GM21619 (cell line): ENCODE measurements at regions not wholly inside any gene's neighbourhood (a gene's known extent, or its start where the extent isn't known, plus 50 kb on each side); places are given as distances from the start of the nearest gene placed in this dataset.

Experiments used
- ATAC-seq: cut with Tn5 transposase; IDR thresholded peaks from one replicate; pipeline ENCODE4 v1.9.1; 2021; ENCODE audit not compliant: unreplicated experiment

DNA sequence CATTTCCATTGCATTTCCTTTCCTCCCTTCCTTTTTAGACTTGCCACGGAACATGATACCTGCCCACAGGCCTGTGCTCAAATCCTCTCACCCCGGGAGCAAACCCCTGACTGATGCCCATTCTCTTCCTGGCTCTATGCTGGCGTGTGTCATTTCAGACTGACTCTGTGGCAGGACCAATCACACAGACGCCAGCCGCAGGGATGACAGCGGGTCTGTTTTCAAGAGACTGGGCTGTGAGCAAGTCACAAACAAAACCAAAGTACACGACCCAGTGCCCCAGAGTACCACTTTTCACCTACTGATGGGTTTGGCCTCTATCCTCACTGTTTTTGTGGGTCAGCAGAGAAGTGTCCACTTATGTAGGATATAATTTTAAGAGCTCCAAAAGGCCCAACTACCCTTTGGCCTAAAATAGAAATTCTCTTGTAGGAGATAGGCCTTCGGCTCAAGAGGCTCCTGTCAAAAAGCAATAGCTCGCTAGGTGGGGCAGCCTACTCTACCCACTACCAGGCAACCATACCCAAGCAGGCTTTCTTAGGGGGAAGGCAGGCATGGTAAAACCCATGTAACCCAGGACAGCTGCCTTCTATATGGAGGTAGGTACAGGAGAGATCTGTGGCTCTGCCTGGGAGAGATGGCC is 215.7 kb downstream of the CDC5L start:
- no peak for ATAC-seq

DNA sequence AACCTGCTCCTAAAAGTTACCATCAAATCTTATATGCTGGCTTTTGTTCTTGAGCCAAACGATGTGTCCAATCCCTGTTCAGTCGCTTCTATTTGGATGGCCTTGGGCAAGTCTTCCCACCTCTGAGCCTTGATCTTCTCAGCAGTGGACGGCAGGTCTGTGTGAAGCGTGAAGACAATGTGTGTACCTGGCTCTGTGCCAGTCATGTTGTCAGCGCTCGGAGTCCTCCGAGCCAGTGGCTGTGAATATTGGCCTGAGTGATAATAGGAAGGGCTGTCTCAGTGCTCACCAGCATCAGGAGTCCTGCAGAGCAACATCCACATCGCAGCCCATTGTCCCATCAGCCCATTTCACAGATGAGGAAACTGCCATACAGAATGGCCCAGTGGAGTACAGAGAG is 219.0 kb downstream of the CDC5L start:
- no peak for ATAC-seq

DNA sequence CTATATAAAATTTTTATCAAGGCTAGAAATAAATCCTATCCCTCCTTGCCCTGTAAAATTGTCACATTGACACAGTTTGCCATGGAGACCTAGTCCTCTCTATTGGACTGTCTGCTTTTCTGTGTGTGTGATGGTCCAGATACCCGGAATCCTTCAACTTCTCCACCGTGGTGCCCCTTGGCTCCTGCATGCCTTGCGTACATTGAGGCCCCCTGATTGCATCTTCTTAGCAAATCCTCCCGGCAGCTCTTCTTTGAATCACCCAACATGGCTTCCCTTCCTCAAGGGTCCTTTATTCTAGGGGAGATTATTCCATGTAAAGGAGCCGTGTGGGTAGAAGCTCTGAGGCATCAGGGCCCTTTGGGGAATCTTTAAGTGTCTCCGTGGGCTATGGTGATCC is 219.5 kb downstream of the CDC5L start:
- no peak for ATAC-seq

DNA sequence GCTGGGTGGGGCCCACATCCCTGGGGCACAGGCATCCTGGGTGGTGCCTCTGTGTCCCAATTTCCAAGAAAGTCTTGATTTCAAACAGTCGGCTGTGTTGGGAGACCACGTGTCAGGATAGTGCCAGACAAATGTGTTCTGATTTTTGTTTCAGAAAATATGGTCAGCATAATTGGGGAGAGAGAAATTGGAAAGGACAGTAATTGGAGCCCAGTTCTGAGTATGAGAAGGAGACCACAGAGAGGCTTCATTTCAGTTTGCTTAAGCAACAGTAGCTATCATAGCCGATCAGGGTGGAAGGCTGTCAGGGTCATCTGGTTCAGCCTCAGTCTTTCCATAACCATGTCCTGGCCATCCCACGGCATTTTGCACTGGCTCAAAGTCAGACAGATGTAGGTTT is 220.7 kb downstream of the CDC5L start:
- ATAC-seq, result no peak

DNA sequence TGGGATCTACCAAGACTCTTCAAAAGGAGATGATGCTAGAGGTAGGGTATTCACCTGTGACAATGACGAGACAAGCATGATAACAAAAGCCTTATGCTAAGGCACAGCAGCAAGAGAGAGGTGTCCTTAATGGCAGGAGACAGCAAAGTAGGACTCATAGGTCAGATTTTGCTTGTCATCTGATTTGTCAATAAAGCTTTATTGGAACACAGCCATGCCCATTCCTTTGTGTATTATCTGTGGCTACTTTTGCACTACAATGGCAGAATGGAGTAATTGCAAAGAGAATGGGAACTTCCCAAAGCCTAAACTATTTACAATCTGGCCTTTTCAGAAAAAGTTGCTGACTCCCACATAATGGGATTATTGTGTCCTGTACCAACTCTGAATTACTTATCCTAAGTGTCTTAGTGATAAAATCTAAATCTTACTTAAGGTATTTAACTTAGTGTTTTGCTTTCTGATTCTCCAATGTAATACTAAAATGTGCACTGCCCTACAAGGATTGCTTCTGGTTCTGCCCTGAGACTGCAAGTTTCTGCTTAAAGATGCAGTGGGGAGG is 221.6 kb downstream of the CDC5L start:
- ATAC-seq, result no peak

DNA sequence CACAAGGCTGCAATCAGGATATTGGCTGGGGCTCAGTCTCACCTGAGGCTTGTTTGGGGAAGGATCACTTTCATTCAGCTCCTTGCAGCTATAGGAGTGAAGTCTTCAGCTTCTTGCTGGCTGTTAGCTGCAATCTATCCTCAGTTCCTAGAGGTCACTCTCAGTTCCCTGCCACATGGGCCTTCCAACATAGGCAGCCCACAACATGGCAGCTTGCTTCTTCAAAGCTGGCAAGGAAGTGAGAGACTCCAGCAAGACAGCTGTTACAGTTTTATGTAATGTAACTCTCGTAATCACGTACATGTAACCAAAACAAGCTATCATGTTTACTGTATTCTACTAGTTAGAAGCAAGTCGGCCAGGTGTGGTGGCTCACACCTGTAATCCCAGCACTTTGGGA is 226.9 kb downstream of the CDC5L start:
- ATAC-seq, result no peak

DNA sequence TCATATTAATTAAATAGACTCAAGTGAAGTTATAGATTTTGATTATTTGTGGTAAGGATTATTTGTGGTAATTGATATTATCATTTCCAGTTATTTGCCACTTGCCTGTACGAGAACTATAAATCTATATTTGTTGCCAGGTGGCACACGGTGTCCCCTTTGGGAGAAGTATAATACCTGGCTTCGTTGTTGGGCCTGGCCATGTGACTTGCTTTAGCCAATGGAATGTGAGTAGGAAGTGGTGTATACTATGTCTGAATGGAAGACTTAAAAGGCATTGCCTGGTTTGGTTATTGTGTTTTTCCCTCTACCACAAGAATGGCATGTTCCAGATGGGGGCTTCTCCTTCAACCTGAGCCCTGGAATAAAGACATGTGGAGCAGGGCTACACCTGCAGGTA is 228.1 kb downstream of the CDC5L start:
- ATAC-seq, result no peak

DNA sequence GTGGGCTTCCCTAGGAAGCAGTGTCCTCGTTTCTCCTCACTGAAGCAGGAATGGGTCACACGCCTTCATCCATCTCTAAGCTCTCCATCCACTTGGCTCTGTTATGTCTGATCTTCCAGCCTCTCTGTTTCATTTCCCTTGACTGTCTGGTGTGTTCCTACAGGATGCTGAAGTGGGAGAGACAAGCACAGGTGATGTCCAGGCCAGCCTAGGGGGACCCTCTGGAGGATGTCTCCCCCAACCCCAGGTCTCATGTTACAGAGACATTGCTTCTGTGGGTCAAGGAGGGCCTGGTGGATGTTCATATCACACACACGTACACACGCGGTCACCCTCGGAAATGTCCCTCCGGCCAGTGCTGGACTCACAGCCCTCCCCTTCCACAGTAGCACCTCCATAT is 229.9 kb downstream of the CDC5L start:
- no peak for ATAC-seq

DNA sequence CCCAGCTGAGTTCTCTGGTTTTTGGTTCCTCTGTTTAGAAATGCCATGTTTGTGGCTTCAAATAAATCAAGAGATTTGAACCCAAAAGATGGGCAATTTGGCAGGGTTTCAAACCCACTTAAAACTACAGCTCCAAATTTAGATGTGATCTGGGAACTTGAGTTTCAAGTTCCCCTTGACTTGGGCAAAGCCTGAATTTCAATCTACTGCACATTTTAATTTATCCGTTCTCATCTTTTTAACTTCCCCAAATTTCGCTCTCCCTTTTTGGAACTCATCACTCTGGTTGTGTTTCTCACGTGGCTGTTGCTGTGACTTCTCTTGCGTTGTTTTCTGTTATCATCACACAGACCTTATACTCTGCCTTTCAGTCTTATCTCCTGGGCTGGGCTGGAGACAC is 230.9 kb downstream of the CDC5L start:
- ATAC-seq, result no peak

DNA sequence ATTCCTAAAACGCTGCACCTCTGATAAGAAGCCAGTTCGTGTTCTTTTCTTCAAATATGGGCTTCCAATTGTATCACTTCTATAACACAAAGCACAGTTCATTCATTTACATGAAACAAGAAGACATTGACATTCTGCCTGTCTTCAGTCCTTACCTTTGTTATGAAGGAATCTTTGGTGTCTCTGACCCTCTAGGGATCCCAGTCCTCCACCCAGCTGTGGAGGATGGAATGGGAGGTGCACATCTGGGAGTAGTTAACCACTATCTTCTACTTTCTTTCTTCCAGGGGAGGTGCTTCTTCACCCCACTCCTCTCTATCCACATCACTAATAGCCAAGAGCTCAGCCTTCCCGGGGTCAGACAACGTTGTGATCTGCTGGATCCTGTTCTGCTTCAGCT is 233.4 kb downstream of the CDC5L start:
- no peak for ATAC-seq

DNA sequence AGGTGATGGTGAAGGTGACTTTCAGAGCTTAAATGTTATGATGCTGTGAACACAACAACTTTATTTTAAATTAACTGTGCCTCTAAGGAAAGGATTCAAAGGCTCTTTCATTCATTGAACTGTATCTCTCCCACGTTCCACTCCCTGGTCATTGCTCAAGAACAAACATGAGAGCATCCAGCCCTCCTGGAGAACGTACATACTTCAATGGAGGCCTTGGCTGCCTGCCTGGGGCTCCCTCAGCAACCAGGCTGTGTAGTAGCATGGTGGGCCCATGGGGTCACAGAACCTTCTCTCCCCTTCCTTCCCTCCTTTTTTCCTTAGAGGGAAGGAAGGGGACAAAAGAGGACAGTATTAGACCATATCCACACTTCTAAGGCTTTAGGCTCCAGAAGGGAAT is 234.3 kb downstream of the CDC5L start:
- ATAC-seq, result no peak

DNA sequence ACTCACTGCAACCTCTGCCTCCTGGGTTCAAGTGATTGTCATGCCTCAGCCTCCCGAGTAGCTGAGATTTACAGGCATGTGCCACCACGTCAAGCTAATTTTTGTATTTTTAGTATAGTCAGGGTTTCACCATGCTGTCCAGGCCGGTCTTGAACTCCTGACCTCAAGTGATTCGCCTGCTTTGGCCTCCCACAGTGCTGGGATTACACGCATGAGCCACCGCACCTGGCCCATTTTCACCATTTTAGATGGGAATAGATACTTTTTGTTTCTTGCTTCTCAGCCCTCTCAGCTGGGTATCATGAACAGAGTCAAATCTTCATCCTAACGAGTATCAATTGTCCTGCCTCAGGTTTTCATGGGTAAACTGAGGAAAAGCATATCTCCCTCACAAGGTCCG is 235.0 kb downstream of the CDC5L start:
- no peak for ATAC-seq

DNA sequence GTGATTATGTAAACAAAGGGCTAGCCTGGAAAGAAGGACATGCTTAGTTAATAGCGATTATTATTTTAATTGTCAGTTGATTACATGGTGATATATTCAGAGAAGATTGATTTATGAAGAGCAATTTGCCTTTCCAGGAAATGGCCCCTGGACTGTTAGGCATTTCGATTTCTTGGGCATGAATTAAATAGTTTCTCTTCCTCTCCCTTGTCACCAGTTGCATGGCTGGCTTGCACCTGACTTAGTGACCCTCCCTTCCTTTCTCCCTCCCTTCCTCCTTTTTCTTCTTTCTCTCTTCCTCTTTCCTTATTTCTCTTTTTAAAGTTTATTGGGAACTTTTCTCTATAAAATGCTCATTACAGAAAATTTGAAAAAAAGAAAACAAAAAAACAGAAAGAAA is 235.4 kb downstream of the CDC5L start:
- ATAC-seq, result no peak

DNA sequence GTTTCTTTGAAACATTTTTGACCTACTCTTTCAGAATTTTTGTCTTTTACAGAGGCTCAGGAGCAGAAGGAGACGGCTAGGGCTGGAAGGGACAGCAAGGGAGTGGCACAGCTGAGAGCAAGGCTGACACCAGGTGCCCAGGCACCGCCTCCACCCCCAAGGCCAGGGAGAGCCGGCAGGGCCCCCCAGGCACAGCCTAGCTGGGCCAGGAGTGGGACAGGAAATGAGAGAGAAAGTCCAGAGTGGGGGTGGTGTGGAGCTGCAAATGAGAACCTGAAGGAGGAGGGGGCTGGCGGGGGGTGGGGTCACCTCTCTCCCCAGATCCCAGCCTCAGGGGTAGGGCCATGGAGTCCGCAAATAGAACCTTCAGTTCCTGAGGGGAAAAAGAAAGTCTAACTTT is 236.7 kb downstream of the CDC5L start:
- no peak for ATAC-seq

DNA sequence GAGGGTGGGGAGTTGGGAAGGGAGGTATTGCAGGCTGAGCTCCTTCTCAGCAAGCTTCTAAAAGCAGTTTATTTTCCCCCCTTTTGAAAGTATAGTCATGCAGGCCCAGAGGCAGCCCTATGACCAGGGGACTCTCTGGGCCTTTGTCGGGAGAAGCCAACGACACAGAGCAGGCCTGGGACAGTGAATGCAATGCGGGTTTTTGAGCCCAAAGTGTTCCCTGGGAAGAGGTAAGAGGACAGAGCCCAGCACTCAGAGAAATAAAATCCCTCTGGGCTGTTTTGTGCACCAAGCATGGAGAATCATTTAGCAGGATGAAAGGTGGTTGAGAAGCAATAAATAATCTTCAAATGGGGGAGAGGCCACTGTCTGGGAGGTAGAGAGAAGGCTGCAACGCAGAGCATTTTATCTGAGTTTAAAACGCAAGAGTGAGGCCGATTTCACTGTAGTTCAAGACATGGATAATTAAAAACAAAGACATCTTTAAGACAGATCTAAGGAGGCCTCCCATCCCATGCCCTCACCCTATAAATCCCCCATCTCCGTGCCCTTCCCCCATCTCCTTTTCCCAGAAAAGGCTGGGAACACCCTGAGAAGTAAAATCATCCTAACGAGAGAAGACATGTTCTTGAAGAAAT is 237.5 kb downstream of the CDC5L start:
- no peak for ATAC-seq

DNA sequence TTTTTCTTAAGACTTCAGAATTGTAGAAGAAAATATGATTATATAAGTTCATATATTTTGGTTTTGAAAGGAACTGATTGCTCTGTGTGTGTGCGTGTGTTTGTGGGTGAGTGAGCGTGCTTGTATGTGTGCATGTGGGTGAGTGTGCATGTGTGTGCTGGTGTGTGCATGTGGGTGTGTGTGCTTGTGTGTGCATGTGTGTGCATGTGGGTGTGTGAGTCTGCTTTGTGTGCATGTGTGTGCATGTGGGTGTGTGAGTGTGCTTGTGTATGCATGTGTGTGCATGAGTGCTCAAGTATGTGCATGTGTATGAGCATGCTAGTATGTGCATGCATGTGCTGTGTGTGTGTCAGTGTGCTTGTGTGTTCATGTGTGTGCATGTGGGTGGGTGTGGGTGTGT is 238.5 kb downstream of the CDC5L start:
- ATAC-seq, result no peak

DNA sequence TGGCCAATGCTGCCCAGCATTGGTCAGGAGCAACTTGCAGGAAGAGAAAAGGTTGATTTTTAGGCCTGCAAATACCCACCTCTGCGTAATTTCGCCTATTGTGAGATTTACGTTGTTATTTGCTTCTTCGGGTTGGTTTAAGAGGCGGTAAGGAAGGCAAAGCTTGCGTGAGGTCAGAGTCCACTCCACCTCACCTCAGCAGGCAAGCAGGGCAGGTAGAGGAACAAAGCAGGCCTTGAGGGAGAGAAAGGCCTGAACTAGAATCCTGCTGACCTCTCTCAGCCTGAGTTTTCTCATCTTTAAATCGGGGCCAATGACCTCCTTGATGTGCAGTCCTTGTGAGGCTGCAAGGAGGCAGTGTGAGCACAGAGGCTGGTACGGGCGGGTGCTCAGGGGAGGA is 239.1 kb downstream of the CDC5L start:
- ATAC-seq, result no peak

DNA sequence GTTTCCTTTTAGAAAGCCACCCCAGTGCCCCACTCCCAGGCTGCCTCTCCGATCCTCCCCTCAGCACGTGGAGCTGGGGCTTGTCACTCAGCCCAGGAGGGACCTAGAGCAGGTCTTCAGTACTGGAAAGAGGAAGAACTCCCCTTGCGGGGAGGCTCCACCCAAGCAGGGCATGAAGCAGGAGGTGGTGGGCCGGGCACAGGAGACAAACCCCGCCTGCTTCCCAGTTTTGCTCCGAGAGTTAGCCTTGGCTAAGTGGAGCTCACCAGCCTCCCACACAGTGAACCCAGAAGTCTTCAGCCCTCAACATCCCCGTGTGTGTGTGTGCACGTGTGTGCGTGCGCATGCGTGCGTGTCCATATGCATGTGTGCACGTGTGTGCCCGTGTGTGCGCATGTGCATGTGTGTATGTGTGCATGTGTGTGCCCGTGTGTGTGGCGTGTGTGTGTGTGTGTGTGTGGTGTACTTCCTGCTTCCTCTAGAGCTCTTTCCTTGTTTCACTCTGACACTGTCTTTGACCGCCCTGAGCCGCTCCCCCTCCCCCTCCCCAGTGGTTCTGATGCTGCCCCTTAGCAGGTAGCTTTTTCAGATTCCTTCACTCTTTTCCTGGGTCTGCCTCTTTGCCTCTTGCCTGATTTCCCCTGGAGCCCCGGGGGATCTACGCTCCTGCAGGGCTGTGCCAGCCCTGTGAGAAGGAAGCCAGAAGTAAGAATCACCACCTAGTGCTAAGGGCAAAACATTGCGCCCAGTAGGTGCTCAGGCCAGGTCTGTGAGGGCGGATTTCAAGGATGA is 239.8 kb downstream of the CDC5L start:
- no peak for ATAC-seq

DNA sequence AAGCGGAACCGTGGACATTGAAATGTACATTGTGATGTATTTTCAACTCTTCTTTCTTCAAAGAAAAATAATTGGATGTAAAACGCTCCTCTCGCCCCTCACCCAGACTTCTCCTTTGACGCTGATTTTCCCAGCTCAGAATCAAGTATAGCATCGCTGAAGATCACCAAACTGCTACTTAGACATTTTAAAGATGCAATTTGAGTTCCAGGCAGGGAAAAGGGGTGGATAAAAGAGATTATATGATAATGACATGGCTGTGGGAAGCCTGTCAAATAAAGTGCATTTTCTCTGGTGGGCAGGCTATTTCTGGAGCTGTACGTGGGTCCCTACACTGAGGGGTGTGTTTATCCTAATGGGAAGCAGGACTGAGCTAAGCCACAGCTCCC is 240.4 kb downstream of the CDC5L start:
- ATAC-seq, result no peak

DNA sequence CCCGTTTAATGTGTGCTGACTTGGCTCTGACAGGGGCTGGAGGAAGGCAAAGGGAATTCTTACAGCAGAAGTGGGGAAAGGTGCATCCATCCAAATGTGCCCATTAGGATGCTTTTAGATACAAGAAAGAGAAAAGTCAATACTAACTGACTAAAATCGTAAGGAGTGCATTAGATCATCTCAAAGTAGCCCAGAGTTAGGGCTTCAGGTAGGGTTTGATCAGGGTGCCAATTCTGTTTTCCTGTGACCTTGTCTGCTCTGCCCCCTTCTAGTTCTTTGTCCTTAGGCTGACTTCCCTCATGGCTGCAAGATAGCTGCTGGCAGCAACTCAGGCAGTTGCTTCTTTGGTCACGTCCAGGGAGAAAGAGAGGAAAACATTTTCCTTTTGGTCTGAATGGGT is 240.8 kb downstream of the CDC5L start:
- no peak for ATAC-seq

DNA sequence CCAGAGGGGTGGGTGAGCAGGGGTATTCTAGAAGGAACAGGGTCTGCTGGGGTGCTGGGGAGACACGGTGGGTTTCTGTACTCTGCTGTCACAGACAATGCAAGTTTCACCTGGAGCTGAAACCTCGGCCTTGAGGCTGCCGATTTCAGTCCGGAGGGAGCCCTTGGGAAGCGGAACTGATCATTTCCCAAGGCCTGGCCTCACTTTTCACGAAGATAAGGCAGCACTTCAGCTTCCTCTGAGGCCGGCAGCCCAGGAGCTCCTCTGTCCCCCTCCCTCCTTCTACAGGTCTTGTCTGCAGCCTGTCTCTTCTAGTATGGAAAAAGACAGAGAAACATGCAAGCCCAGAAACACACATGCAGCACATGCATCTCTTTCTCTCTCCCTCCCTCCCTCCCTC is 242.1 kb downstream of the CDC5L start:
- no peak for ATAC-seq
